ENCODE measurements at regions not wholly inside any gene's neighbourhood (a gene's known extent, or its start where the extent isn't known, plus 50 kb on each side); places are given as distances from the start of the nearest gene placed in this dataset.

GRCh38 chr15:36519067-36519466 lies 60.4 kb upstream of the CDIN1 start (continued):
- no peak for TF ChIP-seq SUPT5H (IDR thresholded peaks at IDR 0.05)

- intact Hi-C loops (cut with micrococcal nuclease) (no loop called here), in situ Hi-C loops (cut with MboI) (no loop called here)
- no peaks in the 10 kb centered on the region for H3K9me3 ChIP-seq (replicated peaks; ENCODE audit: control insufficient read depth, insufficient read depth, low read depth, low read length)
- H3K9ac ChIP-seq (ENCODE audit: insufficient read depth in 1 of 2, low read depth in 2 of 2, low read length in 2 of 2): no peak overlapping the region
- no peak overlapping the region for H3K4me3 ChIP-seq
- H3K27ac ChIP-seq (ENCODE audit: extremely low read depth, low read depth, low read length): no peak overlapping the region
- H3K4me2 ChIP-seq (ENCODE audit: insufficient read depth, low read length): no peak overlapping the region
- ChIA-PET POLR2A (no interaction called here), CTCF (ENCODE audit: low intra/inter-chr PET ratio) (no interaction called here)
- FAIRE-seq: no peak
- H4K20me1 ChIP-seq (replicated peaks; ENCODE audit: control insufficient read depth, insufficient read depth, low read length): no peaks in the 10 kb centered on the region
- no peak overlapping the region for H2AFZ ChIP-seq (ENCODE audit: low read depth, low read length)
- no peaks in the 10 kb centered on the region for H3K4me1 ChIP-seq (replicated peaks in 1 of 2; ENCODE audit: control insufficient read depth in 2 of 2, insufficient read depth in 2 of 2, low read length in 2 of 2)
- no peaks in the 10 kb centered on the region; a peak in 2 of 5 replicates for H3K27me3 ChIP-seq (ENCODE audit: control insufficient read depth in 2 of 2, insufficient read depth in 2 of 2, low read length in 2 of 2)
- H3K36me3 ChIP-seq (ENCODE audit: control insufficient read depth, insufficient read depth, low read length): no peaks in the 10 kb centered on the region
- no peak for DNase-seq (ENCODE audit: extremely low read depth in 1 of 4, low spot score in 3 of 4)
- no peaks in the 10 kb centered on the region for H3K9me1 ChIP-seq (ENCODE audit: control insufficient read depth, insufficient read depth, low read length)
- no TSS peak for BruUV-seq (replicated peaks)
- no peaks in the 10 kb centered on the region for H3K79me2 ChIP-seq (ENCODE audit: control insufficient read depth, insufficient read depth, low read length)
- ATAC-seq: no peak
- WGBS (ENCODE audit: insufficient coverage, low coverage, missing lambda C conversion rate): 0% methylated on average over 3 of the region's 3 CpGs
- no peak for TF ChIP-seq RBM39 (optimal IDR thresholded peaks at IDR 0.05; ENCODE audit: low read depth, low read length)
- TF ChIP-seq SRSF1 (IDR thresholded peaks at IDR 0.05; ENCODE audit: low read depth, low read length): no peak
- no peak for TF ChIP-seq ZNF408 (CRISPR knock-in tag; IDR thresholded peaks at IDR 0.05; ENCODE audit: low read depth)
- no peak for TF ChIP-seq POLR2AphosphoS5 (IDR thresholded peaks at IDR 0.05; ENCODE audit: control insufficient read depth, insufficient read depth, low read depth, low read length)
- no peak for TF ChIP-seq TAF1 (IDR thresholded peaks at IDR 0.05; ENCODE audit: control insufficient read depth, extremely low read depth, insufficient read depth, low read length, severe bottlenecking)
- TF ChIP-seq CTBP1 (IDR thresholded peaks at IDR 0.05; ENCODE audit: borderline replicate concordance): no peak
- TF ChIP-seq MAFK (IDR thresholded peaks at IDR 0.05; ENCODE audit: low read length): no peak
- TF ChIP-seq MGA (IDR thresholded peaks at IDR 0.05): no peak
- TF ChIP-seq ZNF780A (CRISPR knock-in tag; IDR thresholded peaks at IDR 0.05): no peak
These were observed 54.0 kb upstream of the CDIN1 start for GRCh38 chr15:36525430-36525829.
